LNCaP clone FGC (cell line): ENCODE measurements at regions not wholly inside any gene's neighbourhood (a gene's known extent, or its start where the extent isn't known, plus 50 kb on each side); places are given as distances from the start of the nearest gene placed in this dataset.
A peak's percentile ranks its signal among the peaks of the same experiment; 100 is the strongest.
"Not testable (repeated sequence)": the region's sequence is repeated elsewhere in the genome, so short reads cannot be mapped to it uniquely, and the experiment has no call there.

Experiments used
- DNase-seq: peaks from one replicate; pipeline ENCODE4 v3.0.0-alpha.2; 2011; ENCODE audit warnings: low read depth
- H3K4me3 ChIP-seq: 2 replicates; pipeline ENCODE4 v1.5.1; 2011; ENCODE audit warnings: mild to moderate bottlenecking, low read depth, low read length, control low read depth
- CTCF ChIP-seq: IDR thresholded peaks from 2 replicates; pipeline ENCODE4 v1.5.1; 2012; ENCODE audit warnings: mild to moderate bottlenecking; ENCODE audit not compliant: control insufficient read depth, insufficient read depth; ENCODE audit errors: extremely low read depth

DNA sequence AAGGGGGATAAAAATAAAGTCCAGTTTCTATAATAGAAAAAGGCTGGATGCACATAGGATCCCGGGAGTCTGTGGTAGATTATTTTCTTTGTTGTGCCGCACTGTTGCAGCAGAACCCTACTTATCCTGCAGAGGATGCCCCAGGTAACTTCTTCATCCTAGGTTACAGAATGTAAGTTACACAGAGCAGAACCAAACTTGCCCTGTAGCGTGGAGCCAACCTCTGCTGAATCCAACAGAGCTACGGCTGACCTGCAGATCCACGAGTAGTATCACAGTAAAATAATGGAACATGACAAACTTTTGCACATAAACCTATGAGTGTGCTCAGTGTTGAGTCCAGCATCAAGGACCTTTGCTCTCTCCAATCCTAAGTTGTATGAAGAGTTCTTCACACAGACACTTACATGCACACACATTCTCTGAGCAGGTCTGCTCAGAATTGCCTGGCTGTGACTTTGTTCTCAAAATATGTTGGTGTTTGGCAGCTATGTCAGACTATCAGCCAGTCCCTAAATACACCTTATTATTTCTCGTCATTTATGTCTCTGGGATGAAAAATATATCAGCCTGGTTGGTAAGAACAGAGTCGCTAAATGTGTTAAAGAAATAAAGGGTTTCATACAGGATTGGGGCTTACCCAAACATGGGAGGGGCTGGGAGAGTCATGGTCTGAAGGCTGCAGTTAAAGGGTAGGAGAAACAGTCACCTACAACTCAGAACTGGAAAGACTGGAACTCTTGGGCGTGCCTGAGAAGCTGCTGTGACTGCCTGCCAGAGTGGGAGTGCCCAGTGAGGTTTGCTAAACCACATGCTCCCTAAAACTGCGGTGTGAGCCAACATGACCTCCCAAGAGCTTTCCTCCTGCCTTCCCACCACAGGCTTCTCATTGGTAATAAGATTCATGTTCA is 165.1 kb upstream of the SLC24A3 start:
- no peak overlapping the region; the same call in 1 of the 2 replicates for H3K4me3 ChIP-seq
- DNase-seq = peak; percentile 76

DNA sequence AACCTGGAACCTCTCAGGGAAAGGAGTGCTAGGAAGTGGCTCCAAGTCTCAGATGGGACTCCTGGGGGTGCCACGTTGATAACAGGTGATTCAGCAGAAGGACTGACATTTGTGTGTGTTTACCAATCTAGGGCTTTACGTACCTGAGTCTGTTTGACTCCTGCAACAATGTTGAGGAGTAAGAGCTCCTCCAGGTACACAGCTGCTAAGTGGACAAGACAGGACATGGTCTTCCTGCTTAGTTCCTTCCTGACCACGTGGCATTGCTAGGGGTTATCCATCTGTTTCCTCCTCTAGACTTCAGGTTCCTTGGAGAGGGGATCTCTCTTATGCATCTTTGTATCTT is 164.5 kb upstream of the SLC24A3 start:
- DNase-seq = peak; percentile 18
- no peak overlapping the region for H3K4me3 ChIP-seq
- no peak for TF ChIP-seq CTCF

More for the DNA sequence above, 165.1 kb upstream of the SLC24A3 start:
- 0 out of 2 replicates have a peak, but pooled peaks have one; percentile 3 for TF ChIP-seq CTCF

GRCh38 chr20:19048995-19049501 is 163.4 kb upstream of the SLC24A3 start:
- TF ChIP-seq CTCF = no peak
- H3K4me3 ChIP-seq = no peak overlapping the region
- no peak for DNase-seq

DNA sequence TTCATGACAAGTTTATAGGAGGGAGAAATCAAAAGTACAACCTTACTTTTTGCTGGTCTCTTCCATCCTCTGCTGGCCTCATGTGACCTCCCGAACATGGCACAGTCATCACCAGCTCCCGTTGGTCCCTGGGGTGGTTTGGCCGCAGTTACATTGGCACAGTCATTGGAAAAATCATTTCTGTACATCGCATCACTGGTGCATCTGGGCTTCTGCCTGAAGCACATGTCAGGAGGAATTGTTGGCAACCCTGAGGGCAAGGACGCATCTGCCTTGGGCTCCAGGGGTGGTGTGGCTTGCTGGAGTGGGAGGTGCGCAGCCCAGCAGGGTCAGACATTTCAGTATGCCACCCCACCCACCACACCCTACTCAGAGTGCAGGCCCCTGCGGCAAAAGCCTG is 162.9 kb upstream of the SLC24A3 start:
- H3K4me3 ChIP-seq = no peak overlapping the region
- TF ChIP-seq CTCF = no peak
- no peak for DNase-seq

DNA sequence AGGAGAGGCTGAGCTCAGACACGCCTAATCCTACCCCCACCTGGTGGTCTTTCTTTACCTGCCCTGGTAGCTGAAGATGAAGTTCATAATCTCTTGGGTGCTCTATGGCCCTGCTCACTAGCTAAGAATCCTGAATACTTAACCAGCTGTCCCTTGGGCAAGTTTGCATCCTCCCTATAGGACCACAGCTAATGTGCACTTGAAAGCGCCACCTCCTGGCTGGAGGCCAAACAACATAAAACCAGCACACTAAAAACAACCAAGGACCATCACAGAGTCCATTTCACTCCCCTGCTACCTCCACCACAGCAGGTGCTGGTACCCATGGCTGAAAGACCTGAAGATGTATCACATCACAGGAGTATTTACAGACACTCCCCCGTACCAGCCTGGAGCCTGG is 155.5 kb upstream of the SLC24A3 start:
- no peak for DNase-seq
- TF ChIP-seq CTCF = peak; percentile 19; the same call in 1 of the 2 replicates
- no peak overlapping the region for H3K4me3 ChIP-seq

DNA sequence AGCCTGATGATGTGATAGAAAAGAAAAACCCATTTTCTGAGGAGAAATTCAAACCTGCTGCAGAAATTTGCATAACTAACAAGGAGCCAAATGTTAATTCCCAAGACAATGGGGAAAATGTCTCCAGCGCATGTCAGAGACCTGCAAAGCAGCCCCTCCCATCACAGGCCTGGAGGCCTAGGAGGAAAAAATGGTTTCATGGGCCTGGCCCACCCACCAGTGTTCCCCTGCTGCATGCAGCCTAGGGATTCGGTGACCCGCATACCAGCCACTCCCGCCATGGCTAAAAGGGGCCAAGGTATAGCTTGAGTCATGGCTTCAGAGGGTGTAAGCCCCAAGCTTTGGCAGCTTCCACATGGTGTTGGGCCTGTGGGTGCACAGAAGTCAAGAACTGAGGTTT is 147.7 kb upstream of the SLC24A3 start:
- not testable (repeated sequence) for H3K4me3 ChIP-seq, DNase-seq

GRCh38 chr20:19067986-19068385 is 144.5 kb upstream of the SLC24A3 start:
- no peak overlapping the region for H3K4me3 ChIP-seq
- no peak for DNase-seq
- no peak for TF ChIP-seq CTCF
